ENCODE measurements at regions not wholly inside any gene's neighbourhood (a gene's known extent, or its start where the extent isn't known, plus 50 kb on each side); places are given as distances from the start of the nearest gene placed in this dataset.

DNA sequence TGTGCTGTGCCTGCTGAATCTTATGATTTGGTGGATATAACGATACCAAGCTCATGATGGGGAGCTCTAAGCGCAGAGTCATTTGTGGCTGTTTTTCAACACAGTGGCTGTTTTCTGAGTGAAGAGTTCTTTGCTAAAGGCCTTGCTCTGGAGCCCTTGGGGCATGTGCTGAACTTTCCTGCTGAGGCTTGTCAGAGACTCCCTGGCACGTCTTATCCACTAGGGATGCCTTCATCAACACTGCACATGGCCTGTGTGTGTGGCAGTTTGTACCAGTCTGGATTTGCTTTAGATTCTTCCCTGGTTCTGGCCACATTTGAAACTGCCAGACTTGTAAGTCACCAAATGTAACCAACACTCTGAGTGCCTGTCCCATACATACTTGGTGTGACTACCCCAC lies 188.2 kb downstream of the DMRT2 start:
- TF ChIP-seq POLR2A (IDR thresholded peaks at IDR 0.05) = no peak
- TF ChIP-seq, protein P1, sequence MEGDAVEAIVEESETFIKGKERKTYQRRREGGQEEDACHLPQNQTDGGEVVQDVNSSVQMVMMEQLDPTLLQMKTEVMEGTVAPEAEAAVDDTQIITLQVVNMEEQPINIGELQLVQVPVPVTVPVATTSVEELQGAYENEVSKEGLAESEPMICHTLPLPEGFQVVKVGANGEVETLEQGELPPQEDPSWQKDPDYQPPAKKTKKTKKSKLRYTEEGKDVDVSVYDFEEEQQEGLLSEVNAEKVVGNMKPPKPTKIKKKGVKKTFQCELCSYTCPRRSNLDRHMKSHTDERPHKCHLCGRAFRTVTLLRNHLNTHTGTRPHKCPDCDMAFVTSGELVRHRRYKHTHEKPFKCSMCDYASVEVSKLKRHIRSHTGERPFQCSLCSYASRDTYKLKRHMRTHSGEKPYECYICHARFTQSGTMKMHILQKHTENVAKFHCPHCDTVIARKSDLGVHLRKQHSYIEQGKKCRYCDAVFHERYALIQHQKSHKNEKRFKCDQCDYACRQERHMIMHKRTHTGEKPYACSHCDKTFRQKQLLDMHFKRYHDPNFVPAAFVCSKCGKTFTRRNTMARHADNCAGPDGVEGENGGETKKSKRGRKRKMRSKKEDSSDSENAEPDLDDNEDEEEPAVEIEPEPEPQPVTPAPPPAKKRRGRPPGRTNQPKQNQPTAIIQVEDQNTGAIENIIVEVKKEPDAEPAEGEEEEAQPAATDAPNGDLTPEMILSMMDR (IDR thresholded peaks at IDR 0.05) = no peak

Data from Peyer's patch (tissue), 4 donors.